Dedifferentiated amniotic fluid mesenchymal stem cell (primary cell): ENCODE measurements at regions not wholly inside any gene's neighbourhood (a gene's known extent, or its start where the extent isn't known, plus 50 kb on each side); places are given as distances from the start of the nearest gene placed in this dataset.

ENCODE experiments used
- DNase-seq: peaks from one replicate; pipeline ENCODE4 v3.0.0-alpha.2; 2016; ENCODE audit errors: extremely low spot score

DNA sequence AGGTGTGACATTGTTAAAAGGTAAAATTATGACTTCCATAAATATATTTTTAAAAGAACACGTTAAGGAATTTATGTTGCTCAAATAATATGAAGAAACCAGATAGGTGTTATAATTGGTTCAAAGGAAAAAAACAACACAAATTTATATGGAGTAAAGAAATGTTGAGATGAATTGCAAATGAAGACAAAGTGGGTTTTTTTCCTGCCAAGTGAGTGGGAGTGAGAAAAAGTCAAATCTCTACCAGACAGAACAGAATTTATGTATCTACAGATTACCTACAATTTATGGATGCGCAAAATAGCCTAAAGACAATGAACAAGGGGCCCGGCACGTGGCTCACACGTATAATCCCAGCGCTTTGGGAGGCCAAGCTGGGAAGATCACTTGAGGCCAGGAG is 159.7 kb upstream of the SLC1A4 start:
- no peak for DNase-seq

- DNase-seq: peak; percentile 85
These were observed 157.8 kb upstream of the SLC1A4 start for GRCh38 chr2:64831134-64831976.

DNA sequence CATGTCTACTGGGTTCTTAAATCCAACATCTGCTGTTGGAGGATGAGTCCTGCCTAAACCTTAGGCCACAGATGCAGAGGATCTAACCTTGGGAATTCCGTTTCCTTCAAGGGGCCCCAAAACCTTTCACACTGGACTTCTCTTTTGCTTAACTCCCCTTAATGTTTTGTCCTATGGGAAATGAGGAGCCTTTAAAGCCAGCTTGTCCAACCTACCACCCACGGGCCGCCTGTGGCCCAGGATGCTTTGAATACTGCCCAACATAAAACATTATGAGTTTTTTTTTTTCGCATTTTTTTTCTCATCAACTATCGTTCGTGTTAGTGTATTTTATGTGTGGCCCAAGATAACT is 157.2 kb upstream of the SLC1A4 start:
- no peak for DNase-seq

GRCh38 chr2:64832936-64833335 is 156.3 kb upstream of the SLC1A4 start:
- no peak for DNase-seq

DNA sequence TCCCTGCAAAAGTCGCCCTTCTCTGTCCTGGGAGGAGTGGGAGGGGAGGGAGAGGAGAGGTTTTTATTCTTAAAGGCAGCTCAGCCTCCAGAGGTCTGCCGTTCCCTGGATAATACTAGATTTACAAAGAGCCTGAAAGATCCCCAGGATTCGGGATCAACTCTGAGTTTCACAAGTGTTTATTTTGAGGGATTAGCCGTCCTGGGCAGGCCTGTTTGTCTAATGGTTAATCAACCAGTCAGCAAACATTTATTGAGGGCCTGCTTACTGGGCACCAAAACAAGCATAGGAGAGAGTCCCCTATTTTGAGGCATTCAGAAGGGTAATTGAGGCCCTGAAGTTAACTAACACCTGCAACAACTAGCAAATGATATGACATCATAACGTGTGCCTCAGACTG is 152.6 kb upstream of the SLC1A4 start:
- DNase-seq: no peak

DNA sequence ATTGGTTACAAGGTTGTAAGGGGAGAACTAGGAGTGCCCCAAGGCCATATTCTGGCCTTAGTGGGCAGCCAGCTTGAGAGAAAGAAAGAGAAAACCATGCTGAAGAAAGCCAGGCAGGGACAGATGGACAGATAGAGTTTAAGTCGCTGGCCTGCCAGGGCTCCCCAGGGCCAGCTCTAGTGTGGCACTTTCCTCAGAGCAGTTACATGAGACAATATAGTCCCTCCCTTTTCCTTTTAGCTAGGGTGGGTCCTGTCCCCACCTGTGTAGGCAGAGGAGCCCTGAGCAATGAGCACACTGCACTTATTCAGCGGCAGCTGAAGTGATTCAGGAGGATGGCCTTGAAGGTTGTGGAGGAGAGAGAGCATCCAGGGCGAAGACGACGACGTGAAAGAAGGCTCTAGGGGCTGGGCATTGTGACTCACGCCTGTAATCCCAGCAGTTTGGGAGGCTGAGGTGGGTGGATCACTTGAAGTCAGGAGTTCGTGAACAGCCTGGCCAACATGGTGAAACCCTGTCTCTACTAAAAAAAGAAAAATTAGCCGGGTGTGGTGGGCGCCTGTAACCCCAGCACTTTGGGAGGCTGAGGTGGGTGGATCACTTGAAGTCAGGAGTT is 152.0 kb upstream of the SLC1A4 start:
- DNase-seq: no peak

DNA sequence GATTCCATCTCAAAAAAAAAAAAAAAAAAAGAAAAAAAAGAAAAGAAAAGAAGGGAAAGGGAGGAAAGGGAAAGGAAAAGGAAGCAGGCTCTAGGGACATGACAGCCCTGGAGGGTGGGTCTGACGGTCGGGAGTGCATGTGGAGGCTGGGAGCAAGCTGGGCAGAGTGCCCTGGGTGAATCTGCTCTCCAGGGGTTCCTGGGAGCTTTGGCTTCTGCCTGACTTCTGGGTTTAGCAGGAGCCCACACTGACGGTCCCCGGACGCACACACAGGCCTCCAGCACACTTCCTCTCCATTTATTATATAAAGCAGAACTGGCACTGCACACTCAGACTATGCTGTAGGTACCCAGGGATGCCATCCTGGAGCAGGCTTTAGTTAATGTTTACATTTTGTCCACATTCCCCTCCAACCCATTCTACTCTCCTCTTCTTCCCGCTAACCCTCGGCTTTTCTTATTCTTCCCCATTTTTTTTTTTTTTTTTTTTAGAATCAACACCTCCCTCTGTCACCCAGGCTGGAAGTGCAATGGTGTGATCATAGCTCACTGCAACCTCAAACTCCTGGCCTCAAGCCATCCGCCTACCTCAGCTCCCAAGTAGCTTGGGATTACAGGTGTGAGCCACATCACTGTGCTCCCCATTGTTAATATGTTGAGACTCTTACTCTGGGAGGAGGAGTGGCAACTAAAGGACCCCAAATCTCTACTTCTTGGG is 151.1 kb upstream of the SLC1A4 start:
- DNase-seq: no peak

- DNase-seq: peak; percentile 82
These were observed 150.4 kb upstream of the SLC1A4 start for GRCh38 chr2:64838817-64839216.

GRCh38 chr2:64839844-64840243 is 149.4 kb upstream of the SLC1A4 start:
- no peak for DNase-seq

- DNase-seq: no peak
These were observed 148.7 kb upstream of the SLC1A4 start for GRCh38 chr2:64840426-64840881.

- no peak for DNase-seq
These were observed 147.7 kb upstream of the SLC1A4 start for GRCh38 chr2:64841461-64841860.

DNA sequence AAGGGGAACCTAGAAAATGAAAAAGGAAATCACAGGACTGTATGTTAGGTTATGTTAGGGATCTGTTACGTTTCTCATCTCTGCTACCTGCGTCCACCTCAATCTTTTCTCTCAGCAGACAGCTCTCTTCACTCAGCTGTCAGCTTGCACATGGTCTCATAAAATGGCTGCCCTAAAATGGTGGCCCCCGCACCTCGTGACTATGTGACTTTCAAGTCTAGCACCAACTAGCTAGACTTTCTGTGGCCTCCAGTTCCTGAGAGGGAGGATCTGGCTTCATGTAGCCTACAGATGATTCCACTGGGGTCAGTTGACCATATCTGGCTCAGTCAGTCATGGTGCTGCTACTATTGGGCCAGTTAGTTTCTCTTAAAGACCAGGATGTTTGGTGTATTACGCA is 147.2 kb upstream of the SLC1A4 start:
- no peak for DNase-seq

DNA sequence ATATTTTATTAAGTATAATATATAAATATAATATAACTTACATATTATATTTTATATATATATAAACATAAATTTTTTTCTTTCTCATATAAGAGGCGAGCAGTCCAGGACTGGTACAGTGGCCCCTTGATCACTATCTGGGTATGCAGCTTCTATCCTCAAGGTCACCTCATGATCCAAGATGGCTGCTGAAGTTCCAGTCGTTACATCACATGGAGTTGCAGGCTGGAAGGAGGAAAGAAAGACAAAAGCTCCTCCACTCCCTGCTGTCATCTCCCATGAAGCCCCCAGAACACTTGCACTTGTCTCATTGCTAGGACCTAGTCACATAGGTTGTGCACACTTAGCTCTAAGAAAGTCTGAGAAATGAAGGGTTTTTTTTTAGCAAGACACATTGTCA is 145.1 kb upstream of the SLC1A4 start:
- DNase-seq: no peak

DNA sequence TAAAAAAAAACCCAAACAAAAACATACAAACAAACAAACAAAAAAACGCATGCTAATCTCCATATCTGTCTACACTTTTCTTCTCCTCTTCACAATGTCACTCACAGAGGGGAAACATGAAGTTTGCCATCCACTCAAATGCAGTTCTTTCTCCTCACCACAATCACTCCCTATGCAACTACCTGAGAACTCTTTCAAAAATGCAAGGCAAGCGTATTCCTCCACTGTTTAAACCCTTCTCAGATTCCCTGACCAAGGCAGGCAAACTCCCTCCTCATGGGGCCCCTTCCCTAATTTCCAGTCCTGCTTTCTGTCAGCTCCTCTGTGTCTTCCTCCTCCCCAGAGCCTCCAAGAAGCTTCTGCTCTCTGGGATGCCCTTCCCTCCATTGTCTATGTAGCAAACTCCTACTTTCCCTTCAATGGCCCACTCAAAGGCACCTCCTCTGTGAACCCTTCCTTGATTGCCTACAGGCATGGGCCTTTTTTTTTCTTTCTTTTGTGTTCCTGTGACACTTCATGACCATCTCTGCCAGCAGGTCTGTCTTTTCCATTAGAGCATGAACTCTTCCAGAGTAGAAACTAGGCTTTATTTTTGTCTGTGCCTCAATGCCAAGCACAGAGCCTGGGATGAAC is 143.8 kb upstream of the SLC1A4 start:
- no peak for DNase-seq

GRCh38 chr2:64846177-64846576 is 143.0 kb upstream of the SLC1A4 start:
- DNase-seq: no peak

GRCh38 chr2:64847930-64848329 is 141.3 kb upstream of the SLC1A4 start:
- no peak for DNase-seq

DNA sequence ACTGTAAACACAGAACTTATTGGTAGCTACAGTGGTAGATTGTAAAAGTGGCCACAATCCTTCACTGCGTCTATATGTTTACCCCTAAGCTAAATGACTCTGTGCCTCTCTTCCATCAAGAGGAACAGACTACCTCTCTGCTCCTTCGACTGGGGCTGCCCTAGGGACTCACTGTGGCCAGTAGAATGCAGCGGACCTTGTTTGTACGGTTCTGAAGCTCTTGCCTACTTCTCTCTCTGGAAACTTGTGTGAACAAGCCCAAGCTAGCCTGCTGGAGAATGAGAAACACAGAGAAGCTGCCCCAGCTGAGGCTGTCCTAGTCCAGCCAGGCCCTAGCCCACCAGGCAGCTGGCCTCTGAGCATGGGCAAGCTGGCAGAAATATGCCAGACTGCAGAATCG is 140.8 kb upstream of the SLC1A4 start:
- DNase-seq: no peak

DNA sequence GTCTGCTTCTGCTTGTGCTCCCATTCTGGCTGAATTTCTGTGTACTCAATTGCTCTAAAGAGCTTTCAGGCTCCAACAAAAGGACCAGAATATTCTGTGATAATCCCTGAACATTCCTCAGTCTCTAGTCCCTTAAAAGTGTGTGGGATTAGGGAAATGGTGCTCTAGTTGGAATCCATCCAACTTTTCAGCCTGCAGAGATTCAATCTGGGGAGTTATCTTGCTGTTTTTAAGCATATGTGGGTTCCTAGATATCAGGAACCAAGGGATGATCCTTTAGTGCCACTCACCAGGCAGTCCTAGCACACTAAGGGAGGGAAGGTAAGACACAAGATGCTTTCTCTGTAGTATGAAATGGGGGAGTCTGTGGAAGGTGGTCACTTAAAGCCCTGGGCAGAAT is 140.3 kb upstream of the SLC1A4 start:
- DNase-seq: no peak

DNA sequence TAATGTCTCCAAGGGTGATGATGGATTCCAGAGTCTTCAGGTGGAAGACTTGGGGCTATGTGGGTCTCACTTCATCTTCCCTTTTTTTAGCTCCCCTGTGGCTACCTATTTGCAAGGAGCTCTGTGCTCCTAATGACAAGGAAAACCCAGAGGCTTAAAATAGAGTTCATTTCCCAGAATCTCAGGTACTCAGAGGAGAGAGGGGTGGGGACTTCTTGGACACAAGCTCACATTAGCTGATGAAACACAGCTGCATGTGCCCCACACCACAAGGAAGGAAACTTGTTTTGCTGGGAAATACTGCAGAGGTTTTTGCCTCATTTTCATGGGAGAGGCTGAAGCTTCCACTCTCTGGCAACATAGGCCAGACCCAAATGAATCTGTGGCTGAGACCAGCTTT is 138.6 kb upstream of the SLC1A4 start:
- no peak for DNase-seq

- no peak for DNase-seq
These were observed 136.4 kb upstream of the SLC1A4 start for GRCh38 chr2:64852771-64853241.

- no peak for DNase-seq
These were observed 135.9 kb upstream of the SLC1A4 start for GRCh38 chr2:64853306-64853705.

DNA sequence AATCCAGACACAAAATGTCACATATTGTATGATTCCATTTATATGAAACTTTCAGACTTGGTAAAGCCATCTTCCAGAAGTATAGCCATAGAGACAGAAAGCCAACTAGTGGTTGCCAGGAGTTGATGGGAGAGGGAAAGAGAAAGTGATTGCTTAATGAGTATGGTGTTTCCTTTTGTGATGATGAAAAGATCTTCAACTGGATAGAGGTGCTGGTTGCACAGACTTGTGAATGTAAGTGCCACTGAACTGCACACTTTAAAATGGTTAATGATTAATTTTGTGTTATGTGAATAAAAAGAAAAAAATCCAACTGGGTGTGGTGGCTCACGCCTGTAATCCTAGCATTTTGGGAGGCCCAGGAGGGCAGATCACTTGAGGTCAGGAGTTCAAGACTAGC is 135.3 kb upstream of the SLC1A4 start:
- DNase-seq: no peak
